Neuronal stem cell (in vitro differentiated cells): ENCODE measurements at regions not wholly inside any gene's neighbourhood (a gene's known extent, or its start where the extent isn't known, plus 50 kb on each side); places are given as distances from the start of the nearest gene placed in this dataset.

Experiments used
- DNase-seq: peaks from one replicate; pipeline ENCODE4 v3.0.0-alpha.2; 2013; ENCODE audit warnings: low spot score
- H2AFZ ChIP-seq: one replicate; pipeline ENCODE4 v1.6.1; 2013; ENCODE audit warnings: mild to moderate bottlenecking, low read length, inconsistent platforms
- H2AK5ac ChIP-seq: 2 replicates; pipeline ENCODE4 v1.6.1; 2013; ENCODE audit warnings: low read depth, mild to moderate bottlenecking, inconsistent platforms, low read length, moderate library complexity, mixed read lengths
- H2BK120ac ChIP-seq: 2 replicates; pipeline ENCODE4 v1.6.1; 2013; ENCODE audit warnings: low read depth, mild to moderate bottlenecking, inconsistent platforms, low read length, moderate library complexity, mixed read lengths
- H2BK12ac ChIP-seq: one replicate; pipeline ENCODE4 v1.6.1; 2013; ENCODE audit warnings: low read length, inconsistent platforms
- H2BK15ac ChIP-seq: 2 replicates; pipeline ENCODE4 v1.6.1; 2013; ENCODE audit warnings: mild to moderate bottlenecking, low read length, inconsistent platforms, mixed read lengths
- H2BK5ac ChIP-seq: one replicate; pipeline ENCODE4 v1.6.1; 2013; ENCODE audit warnings: inconsistent platforms, mild to moderate bottlenecking, low read length, moderate library complexity
- H3K14ac ChIP-seq: one replicate; pipeline ENCODE4 v1.6.1; 2013; ENCODE audit warnings: low read length, inconsistent platforms
- H3K18ac ChIP-seq: 2 replicates; pipeline ENCODE4 v1.6.1; 2013; ENCODE audit warnings: low read length, inconsistent platforms
- H3K23ac ChIP-seq: 2 replicates; pipeline ENCODE4 v1.6.1; 2013; ENCODE audit warnings: low read depth, mild to moderate bottlenecking, mixed read lengths, low read length, inconsistent platforms; ENCODE audit not compliant: poor library complexity
- H3K27ac ChIP-seq: replicated peaks from 3 replicates; pipeline ENCODE4 v1.5.1; 2013; ENCODE audit warnings: low read length, inconsistent platforms
- H3K27me3 ChIP-seq, 3 experiments: 2 replicates each; pipeline ENCODE4 v1.6.1; 2013; ENCODE audit warnings: low read length in 3 of 3, mild to moderate bottlenecking in 2 of 3, inconsistent platforms in 1 of 3, low read depth in 1 of 3, mixed read lengths in 1 of 3, moderate library complexity in 1 of 3; ENCODE audit not compliant: control insufficient read depth in 3 of 3, insufficient read depth in 3 of 3
- H3K36me3 ChIP-seq, 2 donors: replicated peaks in 1 of 2; 2 replicates each; pipeline ENCODE4 v1.6.1; 2013; ENCODE audit warnings: low read length in 2 of 2; ENCODE audit not compliant: control insufficient read depth in 2 of 2, insufficient read depth in 2 of 2
- H3K4ac ChIP-seq: 2 replicates; pipeline ENCODE4 v1.6.1; 2013; ENCODE audit warnings: inconsistent platforms, mild to moderate bottlenecking, low read length, moderate library complexity
- H3K4me1 ChIP-seq, 2 donors: 1 replicate in 1 of 2; 2 replicates in 1 of 2; pipeline ENCODE4 v1.6.1; 2013; ENCODE audit warnings: low read length in 2 of 2, low read depth in 1 of 2; ENCODE audit not compliant: control insufficient read depth in 2 of 2, insufficient read depth in 1 of 2
- H3K4me2 ChIP-seq: one replicate; pipeline ENCODE4 v1.6.1; 2013; ENCODE audit warnings: mild to moderate bottlenecking, low read length, inconsistent platforms; ENCODE audit not compliant: insufficient read depth, poor library complexity, severe bottlenecking
- H3K4me3 ChIP-seq, 2 donors: 2 replicates each; pipeline ENCODE4 v1.5.1; 2013; ENCODE audit warnings: low read length in 2 of 2, mild to moderate bottlenecking in 2 of 2, inconsistent platforms in 1 of 2, moderate library complexity in 1 of 2
- H3K79me1 ChIP-seq: one replicate; pipeline ENCODE4 v1.6.1; 2013; ENCODE audit warnings: low read depth, mild to moderate bottlenecking, inconsistent platforms, low read length, moderate library complexity
- H3K9ac ChIP-seq: one replicate; pipeline ENCODE4 v1.6.1; 2013; ENCODE audit warnings: mild to moderate bottlenecking, low read depth, low read length, inconsistent platforms; ENCODE audit not compliant: poor library complexity
- H3K9me3 ChIP-seq, 2 donors: replicated peaks in 1 of 2; 2 replicates each; pipeline versions ENCODE3 to v1.6.1; 2013; ENCODE audit warnings: low read length in 2 of 2, mild to moderate bottlenecking in 2 of 2, inconsistent platforms in 1 of 2, low read depth in 1 of 2, mixed read lengths in 1 of 2, moderate library complexity in 1 of 2; ENCODE audit not compliant: control insufficient read depth in 2 of 2, insufficient read depth in 1 of 2
- H4K8ac ChIP-seq: one replicate; pipeline ENCODE4 v1.6.1; 2013; ENCODE audit warnings: low read depth, mild to moderate bottlenecking, inconsistent platforms, low read length, moderate library complexity
- H4K91ac ChIP-seq: one replicate; pipeline ENCODE4 v1.6.1; 2013; ENCODE audit warnings: low read length, low read depth, mild to moderate bottlenecking, inconsistent platforms; ENCODE audit not compliant: poor library complexity
- WGBS, 2 donors: extraction: QIAGEN DNeasy Blood & Tissue Kit; methylation state at CpG; one replicate each; pipeline ENCODE4 v1.1.7; 2013; ENCODE audit warnings: missing lambda C conversion rate in 2 of 2, mixed read lengths in 1 of 2; ENCODE audit not compliant: insufficient read length in 2 of 2, insufficient replicate concordance in 1 of 2; ENCODE audit errors: extremely low coverage in 2 of 2; 5-methylcytosine and 5-hydroxymethylcytosine counted together

DNA sequence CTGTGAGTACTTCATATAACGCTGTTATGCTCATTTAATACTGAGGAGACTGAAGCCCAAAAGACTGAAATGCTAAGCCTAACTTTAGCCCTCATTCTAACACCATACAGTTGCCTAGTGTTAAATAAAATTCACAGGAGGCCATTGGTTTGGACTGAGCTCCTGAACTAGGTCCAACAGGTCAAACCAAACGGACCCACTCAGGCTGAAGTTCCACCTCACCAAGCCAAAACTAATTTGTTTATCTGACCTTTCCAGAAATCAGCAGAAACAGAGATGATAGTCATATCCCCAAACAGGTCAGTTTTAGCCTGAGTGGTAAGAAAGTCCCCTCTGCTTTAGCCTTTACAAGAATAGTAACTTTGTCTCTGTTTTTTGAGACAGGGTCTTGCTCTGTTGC, 311.3 kb upstream of the ZP4 start:
- no peak for DNase-seq
- Histone ChIP-seq H2BK12ac (no peak overlapping the region), H2BK15ac (no peak overlapping the region), H3K9ac (no peak overlapping the region), H3K27me3 (no peaks in the 10 kb centered on the region), H4K91ac (no peak overlapping the region), H3K36me3 (no peaks in the 10 kb centered on the region), H2BK5ac (no peak overlapping the region), H3K4me2 (no peak overlapping the region), H3K14ac (no peak overlapping the region), H3K4ac (no peak overlapping the region), H3K4me3 (no peak overlapping the region), H3K23ac (no peak overlapping the region), H2AK5ac (no peak overlapping the region), H3K9me3 (peaks cover 0 to 3% of the 10 kb centered on the region in 2 donors), H4K8ac (no peak overlapping the region), H3K79me1 (no peaks in the 10 kb centered on the region), H2BK120ac (no peak overlapping the region), H3K27ac (no peak overlapping the region), H3K18ac (no peak overlapping the region), H3K4me1 (no peaks in the 10 kb centered on the region), H2AFZ (no peak overlapping the region)
- WGBS, 2 donors: no CpG with 5 or more reads among the region's 2 CpGs

DNA sequence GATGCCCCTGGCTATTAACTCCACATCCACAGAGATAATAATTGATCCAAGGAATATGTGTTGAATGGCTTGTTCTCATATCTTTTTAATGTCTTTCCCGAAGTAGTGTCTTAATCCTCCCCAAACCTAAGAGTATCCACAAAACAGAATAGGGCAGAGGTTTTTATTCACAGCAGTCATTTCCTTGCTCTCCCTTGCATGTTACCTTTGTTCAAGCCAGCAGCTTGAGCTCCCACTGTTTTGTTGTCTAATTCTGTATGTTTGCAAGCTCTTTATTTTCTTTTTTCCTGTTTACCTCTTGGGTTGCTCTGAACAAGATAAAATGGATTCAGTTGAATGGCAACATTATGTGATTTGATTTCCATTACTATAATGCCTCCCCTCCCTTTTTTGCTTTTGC, 308.6 kb upstream of the ZP4 start:
- no peak overlapping the region for H3K4ac ChIP-seq
- no peaks in the 10 kb centered on the region for H3K79me1 ChIP-seq
- H2BK5ac ChIP-seq: no peak overlapping the region
- no peak overlapping the region for H3K9ac ChIP-seq
- no peaks in the 10 kb centered on the region for H3K36me3 ChIP-seq
- no peak overlapping the region for H2BK120ac ChIP-seq
- H4K91ac ChIP-seq: no peak overlapping the region
- no peak overlapping the region for H3K4me2 ChIP-seq
- H3K4me1 ChIP-seq: no peaks in the 10 kb centered on the region
- peak overlapping the region; percentile 32 for H2AFZ ChIP-seq
- H3K23ac ChIP-seq: no peak overlapping the region
- H3K14ac ChIP-seq: no peak overlapping the region
- H2BK15ac ChIP-seq: no peak overlapping the region
- H4K8ac ChIP-seq: no peak overlapping the region
- H2AK5ac ChIP-seq: no peak overlapping the region
- H3K18ac ChIP-seq: no peak overlapping the region
- H3K27me3 ChIP-seq: no peaks in the 10 kb centered on the region
- no peak overlapping the region for H3K27ac ChIP-seq
- no peak overlapping the region for H3K4me3 ChIP-seq
- WGBS, 2 donors: no CpG with 5 or more reads among the region's 1 CpG
- no peak for DNase-seq
- no peak overlapping the region for H2BK12ac ChIP-seq
- peaks cover 0 to 3% of the 10 kb centered on the region in 2 donors for H3K9me3 ChIP-seq

DNA sequence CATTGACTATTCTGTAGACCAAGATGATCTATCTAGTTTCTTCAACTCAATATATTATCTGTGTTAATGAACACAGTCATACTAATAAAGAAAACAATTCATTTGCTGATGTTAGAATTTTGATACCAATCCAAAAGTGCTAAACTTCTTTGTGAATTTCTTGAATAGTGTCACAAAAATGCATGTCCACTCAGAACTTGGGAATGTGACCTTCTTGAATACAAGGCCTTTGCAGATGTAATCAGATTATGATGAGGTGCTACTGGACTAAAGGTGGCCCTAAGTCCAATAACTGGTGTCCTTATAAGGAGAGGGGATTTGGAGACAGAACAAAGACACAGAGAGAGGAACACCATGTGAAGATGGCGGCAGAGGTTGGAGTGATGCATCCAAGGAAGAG, 305.8 kb upstream of the ZP4 start:
- Histone ChIP-seq H4K91ac (no peak overlapping the region), H3K18ac (no peak overlapping the region), H3K4ac (no peak overlapping the region), H3K27me3 (no peaks in the 10 kb centered on the region), H3K36me3 (no peaks in the 10 kb centered on the region), H4K8ac (no peak overlapping the region), H3K14ac (no peak overlapping the region), H3K23ac (no peak overlapping the region), H3K4me2 (no peak overlapping the region), H2BK5ac (no peak overlapping the region), H2AFZ (no peak overlapping the region), H2BK12ac (no peak overlapping the region), H2AK5ac (no peak overlapping the region), H3K9ac (no peak overlapping the region), H3K27ac (no peak overlapping the region), H3K4me3 (no peak overlapping the region), H3K79me1 (no peaks in the 10 kb centered on the region), H3K9me3 (no peaks in the 10 kb centered on the region), H3K4me1 (no peaks in the 10 kb centered on the region), H2BK15ac (no peak overlapping the region), H2BK120ac (no peak overlapping the region)
- WGBS, 2 donors: no CpG with 5 or more reads among the region's 1 CpG
- no peak for DNase-seq

DNA sequence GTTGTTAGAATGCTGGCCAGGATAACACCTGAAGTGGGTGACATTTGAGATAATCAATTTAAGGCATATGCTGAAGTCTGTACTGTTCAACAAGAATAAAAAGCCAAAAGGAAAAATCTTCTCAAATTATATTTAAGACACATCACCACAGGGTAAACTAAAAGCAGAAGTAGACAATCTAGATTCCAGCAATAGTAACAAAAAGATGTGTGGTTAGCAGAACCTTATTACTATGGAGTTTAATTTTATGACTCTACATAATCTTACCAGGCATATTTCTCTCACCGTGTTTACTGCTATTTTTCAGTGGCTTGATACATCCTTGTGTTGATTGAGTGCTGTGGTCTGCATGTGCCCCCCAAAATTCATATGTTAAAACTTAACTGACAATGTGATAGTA, 300.4 kb upstream of the ZP4 start:
- Histone ChIP-seq H3K27me3 (no peaks in the 10 kb centered on the region), H2BK120ac (no peak overlapping the region), H3K9me3 (no peaks in the 10 kb centered on the region), H3K14ac (no peak overlapping the region), H3K27ac (no peak overlapping the region), H2BK15ac (no peak overlapping the region), H3K4ac (no peak overlapping the region), H2AFZ (no peak overlapping the region), H2AK5ac (no peak overlapping the region), H3K4me3 (no peak overlapping the region), H4K91ac (no peak overlapping the region), H2BK12ac (no peak overlapping the region), H3K36me3 (no peaks in the 10 kb centered on the region), H3K4me2 (no peak overlapping the region), H3K79me1 (no peaks in the 10 kb centered on the region), H3K23ac (no peak overlapping the region), H4K8ac (no peak overlapping the region), H2BK5ac (no peak overlapping the region), H3K18ac (no peak overlapping the region), H3K4me1 (no peaks in the 10 kb centered on the region), H3K9ac (no peak overlapping the region)
- no peak for DNase-seq
- no CpG with 5 or more reads among the region's 1 CpG for WGBS, 2 donors
